Activated CD8-positive, alpha-beta memory T cell treated with anti-CD3 and anti-CD28 coated beads, Interleukin-2, amount 10 ng/mL, durations not matched to agents 7 days and 5 days (primary cell): ENCODE measurements at regions not wholly inside any gene's neighbourhood (a gene's known extent, or its start where the extent isn't known, plus 50 kb on each side); places are given as distances from the start of the nearest gene placed in this dataset.
"Not testable (repeated sequence)": the region's sequence is repeated elsewhere in the genome, so short reads cannot be mapped to it uniquely, and the experiment has no call there.

Source experiments
- ATAC-seq: fragments of 150-1000 bp; cut with Tn5 transposase; one replicate; pipeline ENCODE4 v1.10.0; 2021; ENCODE audit warnings: moderate library complexity
- CTCF ChIA-PET: fragments of 350-600 bp; sonication (Branson Sonifier 250); formaldehyde crosslinking; loops from one replicate; lab custom pipeline; 2021; ENCODE audit warnings: antibody characterized with exemption; lab: Charles Lee
- DNase-seq: peaks from one replicate; pipeline ENCODE4 v3.0.0-alpha.2; 2020
- H3K27ac Mint-ChIP-seq: one replicate; pipeline ENCODE4 v1.8.0; 2021; ENCODE audit warnings: mild to moderate bottlenecking, mixed read lengths
- H3K27me3 Mint-ChIP-seq: one replicate; pipeline ENCODE4 v1.8.0; 2021; ENCODE audit warnings: mixed read lengths
- H3K36me3 Mint-ChIP-seq: one replicate; pipeline ENCODE4 v1.8.0; 2021; ENCODE audit warnings: mild to moderate bottlenecking, mixed read lengths
- H3K4me1 Mint-ChIP-seq: one replicate; pipeline ENCODE4 v1.8.0; 2021; ENCODE audit warnings: mixed read lengths
- H3K4me3 Mint-ChIP-seq: one replicate; pipeline ENCODE4 v1.8.0; 2021; ENCODE audit warnings: mild to moderate bottlenecking, moderate library complexity, mixed read lengths
- H3K9me3 Mint-ChIP-seq: one replicate; pipeline ENCODE4 v1.8.0; 2022; ENCODE audit warnings: low read depth, mixed read lengths

- ATAC-seq: no peak
- no peak for DNase-seq
- no peaks in the 10 kb centered on the region for H3K4me1 Mint-ChIP-seq
- CTCF ChIA-PET: no interaction called here
- no peak overlapping the region for H3K27ac Mint-ChIP-seq
- H3K4me3 Mint-ChIP-seq: no peak overlapping the region
- H3K27me3 Mint-ChIP-seq: peaks cover 3% of the 10 kb centered on the region
- peaks cover 2% of the 10 kb centered on the region for H3K9me3 Mint-ChIP-seq
- no peaks in the 10 kb centered on the region for H3K36me3 Mint-ChIP-seq
These were observed 319.9 kb downstream of the AEBP2 start for GRCh38 chr12:19759227-19759626.

DNA sequence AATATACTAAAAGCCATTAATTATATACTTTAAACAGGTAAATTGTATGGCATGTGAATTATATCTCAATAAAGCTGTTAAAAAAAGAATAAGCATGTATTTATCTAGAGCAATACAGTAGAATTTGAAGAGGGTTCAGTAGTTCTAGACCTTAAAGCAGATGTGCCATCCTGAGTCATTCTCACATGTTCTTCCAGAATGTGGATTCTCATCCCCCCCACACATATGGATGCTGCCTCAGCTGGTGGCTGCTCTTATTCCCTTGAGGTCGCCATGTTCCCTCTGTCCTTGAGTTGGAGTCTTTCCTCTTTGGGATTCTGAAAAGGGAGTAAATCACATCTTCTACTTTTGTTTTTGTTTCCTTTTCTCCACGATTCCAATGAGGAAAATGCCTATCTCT lies 321.3 kb downstream of the AEBP2 start:
- Mint-ChIP-seq H3K27ac (no peak overlapping the region), H3K9me3 (peaks cover 2% of the 10 kb centered on the region), H3K4me1 (no peaks in the 10 kb centered on the region), H3K36me3 (no peaks in the 10 kb centered on the region), H3K27me3 (no peaks in the 10 kb centered on the region), H3K4me3 (no peak overlapping the region)
- CTCF ChIA-PET: no interaction called here
- ATAC-seq (no peak), DNase-seq (no peak)

DNA sequence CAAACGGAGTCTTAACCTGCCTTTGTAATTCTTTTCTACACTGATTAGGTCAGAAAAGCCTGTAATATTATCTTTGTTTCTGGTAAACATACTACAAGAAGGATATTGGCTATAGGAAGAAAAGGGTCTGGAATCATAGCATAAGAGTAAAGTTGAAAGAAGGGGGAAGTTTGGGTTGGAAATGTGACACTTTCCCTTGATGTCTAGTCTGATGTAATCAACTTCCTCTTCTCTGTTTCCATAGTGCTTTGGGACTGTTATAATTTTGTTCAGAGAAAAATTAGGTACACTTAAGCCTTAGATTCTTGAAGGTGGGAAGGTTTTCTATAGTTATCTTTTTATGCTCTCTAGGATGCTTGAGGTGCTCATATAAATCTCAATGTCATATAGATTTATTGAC lies 322.2 kb downstream of the AEBP2 start:
- CTCF ChIA-PET: no interaction called here
- H3K27ac Mint-ChIP-seq: no peak overlapping the region

GRCh38 chr12:19763488-19763887 lies 324.2 kb downstream of the AEBP2 start:
- Mint-ChIP-seq H3K27me3 (peaks cover 3% of the 10 kb centered on the region), H3K36me3 (no peaks in the 10 kb centered on the region), H3K4me3 (no peak overlapping the region), H3K27ac (no peak overlapping the region), H3K9me3 (peaks cover 2% of the 10 kb centered on the region), H3K4me1 (no peaks in the 10 kb centered on the region)
- DNase-seq (no peak), ATAC-seq (no peak)
- CTCF ChIA-PET: no interaction called here

More for the DNA sequence above, 322.2 kb downstream of the AEBP2 start:
- H3K4me1 Mint-ChIP-seq: no peaks in the 10 kb centered on the region
- H3K4me3 Mint-ChIP-seq: no peak overlapping the region
- no peaks in the 10 kb centered on the region for H3K36me3 Mint-ChIP-seq
- ATAC-seq (no peak), DNase-seq (no peak)
- H3K9me3 Mint-ChIP-seq: peaks cover 2% of the 10 kb centered on the region
- no peaks in the 10 kb centered on the region for H3K27me3 Mint-ChIP-seq

DNA sequence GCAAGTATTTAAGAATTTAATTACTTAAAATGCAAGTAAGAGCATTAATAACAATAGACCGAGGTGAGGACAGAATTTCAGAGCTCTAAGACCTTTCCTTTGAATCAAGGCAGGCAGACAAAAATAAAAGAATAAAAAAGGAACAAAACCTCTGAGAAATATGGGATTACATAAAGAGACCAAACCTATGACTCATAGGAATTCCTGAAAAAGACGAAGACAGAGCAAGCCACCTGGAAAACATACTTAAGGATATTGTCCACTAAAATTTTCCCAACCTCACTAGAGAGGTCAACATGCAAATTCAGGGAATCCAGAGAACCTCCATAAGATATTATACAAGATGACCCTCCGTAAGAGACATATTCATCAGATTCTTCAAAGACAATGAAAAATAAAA lies 325.1 kb downstream of the AEBP2 start:
- CTCF ChIA-PET: no interaction called here

GRCh38 chr12:19771858-19772257 lies 332.6 kb downstream of the AEBP2 start:
- Mint-ChIP-seq H3K27ac (no peak overlapping the region), H3K27me3 (peaks cover 3% of the 10 kb centered on the region), H3K4me1 (no peaks in the 10 kb centered on the region), H3K4me3 (no peak overlapping the region), H3K36me3 (no peaks in the 10 kb centered on the region), H3K9me3 (no peaks in the 10 kb centered on the region)
- DNase-seq: no peak
- CTCF ChIA-PET: no interaction called here
- ATAC-seq: no peak

More for the DNA sequence above, 325.1 kb downstream of the AEBP2 start:
- ATAC-seq (no peak), DNase-seq (no peak)
- Mint-ChIP-seq H3K36me3 (no peaks in the 10 kb centered on the region), H3K4me3 (no peak overlapping the region), H3K27me3 (peaks cover 3% of the 10 kb centered on the region), H3K27ac (no peak overlapping the region), H3K9me3 (peaks cover 2% of the 10 kb centered on the region), H3K4me1 (no peaks in the 10 kb centered on the region)

GRCh38 chr12:19772776-19773175 lies 333.5 kb downstream of the AEBP2 start:
- no peaks in the 10 kb centered on the region for H3K4me1 Mint-ChIP-seq
- no peak overlapping the region for H3K4me3 Mint-ChIP-seq
- no peaks in the 10 kb centered on the region for H3K27me3 Mint-ChIP-seq
- no peak overlapping the region for H3K27ac Mint-ChIP-seq
- no peaks in the 10 kb centered on the region for H3K36me3 Mint-ChIP-seq
- DNase-seq: no peak
- ATAC-seq: no peak
- no peaks in the 10 kb centered on the region for H3K9me3 Mint-ChIP-seq
- CTCF ChIA-PET: no interaction called here

GRCh38 chr12:19775241-19775640 lies 335.9 kb downstream of the AEBP2 start:
- Mint-ChIP-seq H3K9me3 (no peaks in the 10 kb centered on the region), H3K36me3 (no peaks in the 10 kb centered on the region), H3K4me1 (no peaks in the 10 kb centered on the region), H3K27me3 (no peaks in the 10 kb centered on the region), H3K27ac (no peak overlapping the region), H3K4me3 (no peak overlapping the region)
- DNase-seq (no peak), ATAC-seq (no peak)
- CTCF ChIA-PET: no interaction called here

DNA sequence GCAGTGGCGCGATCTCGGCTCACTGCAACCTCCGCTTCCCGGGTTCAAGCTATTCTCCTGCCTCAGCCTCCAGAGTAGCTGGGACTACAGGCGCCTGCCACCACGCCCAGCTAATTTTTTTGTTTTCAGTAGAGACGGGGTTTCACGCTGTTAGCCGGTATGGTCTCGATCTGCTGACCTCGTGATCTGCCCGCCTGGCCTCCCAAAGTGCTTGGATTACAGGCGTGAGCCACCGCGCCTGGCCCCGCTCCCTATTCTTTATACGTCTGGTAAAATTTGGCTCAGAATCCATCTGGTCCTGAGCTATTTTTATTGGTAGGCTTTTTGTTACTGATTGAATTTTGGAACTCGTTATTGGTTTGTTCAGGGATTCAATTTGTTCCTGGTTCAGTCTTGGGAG lies 336.7 kb downstream of the AEBP2 start:
- ATAC-seq, CTCF ChIA-PET, H3K27me3 Mint-ChIP-seq, H3K27ac Mint-ChIP-seq, H3K4me1 Mint-ChIP-seq, H3K36me3 Mint-ChIP-seq, H3K4me3 Mint-ChIP-seq, H3K9me3 Mint-ChIP-seq, DNase-seq: not testable (repeated sequence)

DNA sequence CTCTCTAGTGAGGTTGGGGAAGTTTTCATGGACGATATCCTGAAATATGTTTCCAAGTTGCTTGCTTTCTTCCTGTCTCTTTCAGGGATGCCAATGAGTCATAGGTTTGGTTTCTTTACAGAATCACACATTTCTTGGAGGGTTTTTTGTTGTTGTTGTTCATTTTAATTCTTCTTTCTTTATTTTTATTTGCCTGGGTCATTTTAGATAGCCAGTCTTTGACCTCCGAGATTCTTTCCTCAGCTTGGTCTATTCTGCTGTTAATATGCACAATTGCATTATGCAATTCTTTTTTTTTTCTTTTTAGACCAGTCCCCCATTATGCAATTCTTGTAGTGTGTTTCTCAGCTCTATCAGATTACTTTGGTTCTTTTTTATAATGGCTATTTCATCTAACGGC lies 338.9 kb downstream of the AEBP2 start:
- H3K27ac Mint-ChIP-seq: no peak overlapping the region
- H3K36me3 Mint-ChIP-seq: no peaks in the 10 kb centered on the region
- H3K9me3 Mint-ChIP-seq: no peaks in the 10 kb centered on the region
- no peak for ATAC-seq
- no peaks in the 10 kb centered on the region for H3K4me1 Mint-ChIP-seq
- DNase-seq: no peak
- no peaks in the 10 kb centered on the region for H3K27me3 Mint-ChIP-seq
- no peak overlapping the region for H3K4me3 Mint-ChIP-seq
- CTCF ChIA-PET: no interaction called here

DNA sequence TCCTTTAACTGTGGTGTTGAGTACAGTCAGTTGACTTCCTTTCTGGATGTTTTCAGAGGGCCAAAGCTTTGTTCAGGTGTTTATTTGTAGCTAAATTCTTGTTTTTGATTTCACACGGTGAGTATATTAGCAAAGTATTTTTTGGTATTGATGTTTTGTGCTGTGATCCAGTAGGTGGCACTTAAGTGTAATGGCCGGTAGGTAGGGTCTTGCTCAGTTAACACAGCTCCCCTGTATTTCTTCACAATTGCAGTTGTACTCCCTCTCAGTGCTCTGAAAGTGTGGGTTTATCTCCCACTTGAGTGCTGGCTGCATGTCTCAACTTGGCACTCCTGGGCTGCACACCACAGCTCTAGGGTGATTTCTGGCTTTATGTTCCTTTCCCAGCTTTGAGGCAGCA lies 339.5 kb downstream of the AEBP2 start:
- DNase-seq: no peak
- H3K27me3 Mint-ChIP-seq: no peaks in the 10 kb centered on the region
- no peaks in the 10 kb centered on the region for H3K36me3 Mint-ChIP-seq
- CTCF ChIA-PET: no interaction called here
- H3K4me1 Mint-ChIP-seq: no peaks in the 10 kb centered on the region
- no peaks in the 10 kb centered on the region for H3K9me3 Mint-ChIP-seq
- ATAC-seq: no peak
- no peak overlapping the region for H3K27ac Mint-ChIP-seq
- no peak overlapping the region for H3K4me3 Mint-ChIP-seq

DNA sequence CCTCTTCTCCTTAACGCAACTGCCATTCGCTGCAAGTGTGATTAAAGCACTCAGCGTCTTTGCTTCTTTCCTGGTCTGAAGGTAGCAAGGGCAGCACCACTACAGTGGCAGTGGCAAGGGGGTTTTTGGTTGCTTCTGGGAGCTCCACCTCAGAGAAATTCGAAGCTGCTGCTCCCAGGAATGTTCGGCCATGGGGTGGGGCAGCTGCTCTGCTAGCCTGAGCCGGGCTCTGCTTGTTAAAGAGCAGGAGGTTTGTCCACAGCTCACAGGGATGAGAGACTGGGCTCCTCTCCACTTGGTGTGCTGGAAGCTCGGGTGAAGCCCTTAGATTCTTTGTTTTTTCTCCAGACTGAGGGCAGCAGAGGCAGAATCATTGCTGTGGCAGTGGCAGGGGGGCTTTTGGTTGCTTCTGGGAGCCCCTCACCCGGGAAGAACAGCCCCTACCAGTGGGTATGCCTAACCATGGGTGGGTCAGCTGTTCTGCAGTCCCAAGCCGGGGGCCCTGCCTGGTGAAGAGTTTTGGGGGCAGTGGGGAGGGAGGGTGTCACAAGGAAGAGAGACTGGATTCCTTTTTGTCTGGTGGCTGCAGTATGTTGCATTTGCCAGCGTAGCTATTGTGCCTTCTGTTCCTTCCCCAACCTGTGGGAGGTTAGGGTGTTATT lies 340.2 kb downstream of the AEBP2 start:
- Mint-ChIP-seq H3K36me3 (no peaks in the 10 kb centered on the region), H3K27ac (no peak overlapping the region), H3K4me3 (no peak overlapping the region), H3K27me3 (no peaks in the 10 kb centered on the region), H3K4me1 (no peaks in the 10 kb centered on the region), H3K9me3 (peaks cover 2% of the 10 kb centered on the region)
- no peak for DNase-seq
- CTCF ChIA-PET: no interaction called here
- no peak for ATAC-seq

DNA sequence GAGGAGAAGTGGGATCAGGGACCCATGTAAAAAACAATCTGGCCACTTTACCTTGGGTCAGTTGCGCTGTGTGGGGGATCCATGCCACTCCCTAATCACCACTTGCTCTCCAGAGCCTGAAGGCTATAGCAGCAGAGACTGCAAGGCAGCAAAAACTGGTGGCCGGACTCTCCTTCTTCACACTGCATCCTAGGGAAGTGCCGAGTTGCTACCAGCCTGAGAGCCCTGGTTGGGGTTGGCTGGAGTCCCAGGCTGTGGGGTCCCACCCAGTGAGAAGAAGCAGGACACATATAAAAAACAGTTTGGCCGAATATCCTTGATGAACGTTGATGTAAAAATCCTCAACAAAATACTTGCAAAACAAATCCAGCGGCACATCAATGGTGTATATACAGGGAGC lies 341.2 kb downstream of the AEBP2 start:
- ATAC-seq (no peak), DNase-seq (no peak)
- Mint-ChIP-seq H3K9me3 (peaks cover 2% of the 10 kb centered on the region), H3K36me3 (no peaks in the 10 kb centered on the region), H3K4me1 (no peaks in the 10 kb centered on the region), H3K27ac (no peak overlapping the region), H3K4me3 (no peak overlapping the region), H3K27me3 (no peaks in the 10 kb centered on the region)
- CTCF ChIA-PET: no interaction called here

GRCh38 chr12:19783547-19784444 lies 344.5 kb downstream of the AEBP2 start:
- Mint-ChIP-seq H3K4me1 (no peaks in the 10 kb centered on the region), H3K4me3 (no peak overlapping the region), H3K27ac (no peak overlapping the region), H3K9me3 (peaks cover 7% of the 10 kb centered on the region), H3K36me3 (no peaks in the 10 kb centered on the region), H3K27me3 (no peaks in the 10 kb centered on the region)
- no peak for ATAC-seq
- DNase-seq: no peak
- CTCF ChIA-PET: no interaction called here
